Neural progenitor cell (in vitro differentiated cells): ENCODE measurements at regions not wholly inside any gene's neighbourhood (a gene's known extent, or its start where the extent isn't known, plus 50 kb on each side); places are given as distances from the start of the nearest gene placed in this dataset.

Experiments
- DNase-seq: peaks from one replicate; pipeline ENCODE4 v3.0.0-alpha.2; 2016; ENCODE audit warnings: low spot score
- H2AFZ ChIP-seq: fragments of 200-600 bp; sonication (generic); replicated peaks from 2 replicates; pipeline ENCODE4 v1.6.1; 2016; ENCODE audit warnings: antibody characterized with exemption
- H3F3A ChIP-seq: fragments of 200-600 bp; sonication (generic); 2 replicates; pipeline ENCODE4 v1.6.1; 2016; ENCODE audit warnings: antibody characterized with exemption, low read depth
- H3K27ac ChIP-seq: fragments of 200-600 bp; sonication (generic); 2 replicates; pipeline ENCODE4 v1.5.1; 2016; ENCODE audit warnings: mild to moderate bottlenecking
- H3K27me3 ChIP-seq: fragments of 200-600 bp; sonication (generic); 2 replicates; pipeline ENCODE4 v1.6.1; 2016; ENCODE audit warnings: mild to moderate bottlenecking, moderate library complexity
- H3K36me3 ChIP-seq: fragments of 200-600 bp; sonication (generic); 2 replicates; pipeline ENCODE4 v1.5.1; 2016
- H3K4me1 ChIP-seq: fragments of 200-600 bp; sonication (generic); 2 replicates; pipeline ENCODE4 v1.6.1; 2016; ENCODE audit warnings: mixed run types
- H3K4me2 ChIP-seq: fragments of 200-600 bp; sonication (generic); 2 replicates; pipeline ENCODE4 v1.6.1; 2016
- H3K4me3 ChIP-seq: fragments of 200-600 bp; sonication (generic); 2 replicates; pipeline ENCODE4 v1.5.1; 2016
- H3K79me2 ChIP-seq: fragments of 200-600 bp; sonication (generic); 2 replicates; pipeline ENCODE4 v1.6.1; 2016; ENCODE audit warnings: low read depth
- H3K9ac ChIP-seq: fragments of 200-600 bp; sonication (generic); 2 replicates; pipeline ENCODE4 v1.6.1; 2016
- H3K9me3 ChIP-seq: fragments of 200-600 bp; sonication (generic); 2 replicates; pipeline ENCODE4 v1.5.1; 2016; ENCODE audit warnings: low read depth
- H4K20me1 ChIP-seq: fragments of 200-600 bp; sonication (generic); 2 replicates; pipeline ENCODE4 v1.6.1; 2016; ENCODE audit warnings: low read depth
- H3K27ac Mint-ChIP-seq: 3 replicates; pipeline ENCODE4 v1.8.0; 2021; ENCODE audit warnings: mixed read lengths
- H3K27me3 Mint-ChIP-seq: 2 replicates; pipeline ENCODE4 v1.8.0; 2022; ENCODE audit warnings: low read depth, mild to moderate bottlenecking, inconsistent platforms, moderate library complexity, mixed read lengths; ENCODE audit not compliant: insufficient read depth
- H3K36me3 Mint-ChIP-seq: 3 replicates; pipeline ENCODE4 v1.8.0; 2021; ENCODE audit warnings: mixed read lengths
- H3K4me1 Mint-ChIP-seq: 3 replicates; pipeline ENCODE4 v1.8.0; 2021; ENCODE audit warnings: mixed read lengths
- H3K4me3 Mint-ChIP-seq: 3 replicates; pipeline ENCODE4 v1.8.0; 2021; ENCODE audit warnings: mild to moderate bottlenecking, moderate library complexity, mixed read lengths
- H3K9me3 Mint-ChIP-seq: 3 replicates; pipeline ENCODE4 v1.8.0; 2020; ENCODE audit warnings: mixed read lengths
- CTCF ChIP-seq: fragments of 200-600 bp; sonication (generic); IDR thresholded peaks from 2 replicates; pipeline ENCODE4 v1.5.1; 2017; ENCODE audit warnings: antibody characterized with exemption, mild to moderate bottlenecking
- EZH2 ChIP-seq: fragments of 200-600 bp; sonication (generic); IDR thresholded peaks from 2 replicates; pipeline ENCODE4 v1.6.1; 2017; ENCODE audit warnings: antibody characterized with exemption, mild to moderate bottlenecking, moderate library complexity
- EZH2phosphoT487 ChIP-seq: fragments of 200-600 bp; sonication (generic); IDR thresholded peaks from 2 replicates; pipeline ENCODE4 v1.6.1; 2017; ENCODE audit warnings: antibody characterized with exemption

DNA sequence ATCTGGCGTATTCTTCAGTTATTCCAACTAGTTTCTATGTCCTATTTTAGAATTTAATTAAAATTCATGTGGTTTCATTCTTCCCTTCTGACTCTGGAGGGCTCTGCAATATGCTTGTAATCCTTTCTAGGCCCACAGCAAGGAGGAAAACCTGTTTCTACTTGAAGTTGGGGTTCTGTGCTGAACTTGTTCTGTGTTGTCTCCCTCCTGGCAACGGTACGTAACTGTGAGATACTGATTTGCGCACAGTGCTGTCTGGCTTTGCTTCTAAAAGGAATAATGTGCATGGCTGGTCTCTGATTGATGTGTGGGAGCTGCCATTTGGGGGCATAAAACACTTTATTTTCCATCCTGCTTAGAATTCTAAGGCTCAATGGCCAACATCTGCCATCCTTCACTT is 81.7 kb downstream of the NABP1 start:
- Mint-ChIP-seq H3K9me3 (peaks cover 3% of the 10 kb centered on the region), H3K36me3 (no peaks in the 10 kb centered on the region), H3K27me3 (no peaks in the 10 kb centered on the region), H3K4me3 (no peak overlapping the region), H3K27ac (no peak overlapping the region), H3K4me1 (no peaks in the 10 kb centered on the region)
- no peak overlapping the region for H3K27ac ChIP-seq
- no peaks in the 10 kb centered on the region for H3K9me3 ChIP-seq
- no peaks in the 10 kb centered on the region for H3K4me1 ChIP-seq
- no peak overlapping the region for H3K9ac ChIP-seq
- no peaks in the 10 kb centered on the region for H3K27me3 ChIP-seq
- H4K20me1 ChIP-seq: no peaks in the 10 kb centered on the region
- H3K79me2 ChIP-seq: no peaks in the 10 kb centered on the region
- no peaks in the 10 kb centered on the region for H3F3A ChIP-seq
- TF ChIP-seq EZH2: no peak
- TF ChIP-seq CTCF: no peak
- no peak for TF ChIP-seq EZH2phosphoT487
- no peak overlapping the region for H3K4me3 ChIP-seq
- no peaks in the 10 kb centered on the region for H3K36me3 ChIP-seq
- H2AFZ ChIP-seq: no peak overlapping the region
- H3K4me2 ChIP-seq: no peak overlapping the region
- DNase-seq: no peak

DNA sequence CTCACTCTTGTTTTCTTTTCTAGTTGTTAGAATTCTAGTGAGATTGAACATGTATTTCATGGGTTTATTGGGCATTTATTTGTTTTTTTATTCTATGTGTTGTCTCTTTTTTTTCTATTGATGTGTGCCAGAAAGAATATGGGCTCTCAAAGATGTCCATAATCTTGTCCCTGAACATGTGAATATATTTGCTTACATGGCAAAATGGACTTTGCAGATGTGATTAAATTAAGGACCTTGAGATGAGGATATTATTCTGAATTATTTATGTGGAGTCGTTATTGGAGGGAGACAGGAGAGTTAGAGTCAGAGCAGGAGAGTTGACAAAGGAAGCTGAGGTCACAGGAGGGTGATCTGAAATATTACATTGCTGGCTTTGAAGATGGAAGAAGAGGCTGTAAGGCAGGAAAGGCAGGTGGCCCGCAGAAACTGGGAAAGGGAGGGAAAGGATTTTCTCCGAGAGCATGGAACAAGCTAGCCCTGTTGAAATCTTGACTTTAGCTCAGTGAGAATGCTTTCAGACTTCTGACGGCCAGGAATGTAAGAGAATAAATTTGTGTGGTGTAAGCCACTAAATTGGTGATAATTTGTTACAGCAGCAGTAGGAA is 82.8 kb downstream of the NABP1 start:
- H3K79me2 ChIP-seq: no peaks in the 10 kb centered on the region
- H3K36me3 Mint-ChIP-seq: no peaks in the 10 kb centered on the region

GRCh38 chr2:191773136-191773535 is 73.8 kb downstream of the CAVIN2 start:
- Histone ChIP-seq H3K79me2 (no peaks in the 10 kb centered on the region), H3K9ac (no peak overlapping the region), H3F3A (no peaks in the 10 kb centered on the region), H3K36me3 (no peaks in the 10 kb centered on the region), H3K9me3 (no peaks in the 10 kb centered on the region), H3K4me2 (no peak overlapping the region), H3K27me3 (no peaks in the 10 kb centered on the region), H3K4me1 (no peaks in the 10 kb centered on the region), H3K27ac (no peak overlapping the region), H2AFZ (no peak overlapping the region), H3K4me3 (no peak overlapping the region), H4K20me1 (no peaks in the 10 kb centered on the region)
- no peak for DNase-seq
- TF ChIP-seq EZH2 (no peak), EZH2phosphoT487 (no peak), CTCF (no peak)
- no peaks in the 10 kb centered on the region for H3K9me3 Mint-ChIP-seq
- H3K4me3 Mint-ChIP-seq: no peak overlapping the region
- peaks cover 2% of the 10 kb centered on the region for H3K27me3 Mint-ChIP-seq
- H3K27ac Mint-ChIP-seq: no peak overlapping the region
- H3K4me1 Mint-ChIP-seq: no peaks in the 10 kb centered on the region
- no peaks in the 10 kb centered on the region for H3K36me3 Mint-ChIP-seq

More for the DNA sequence above, 82.8 kb downstream of the NABP1 start:
- H3K9me3 Mint-ChIP-seq: peaks cover 3% of the 10 kb centered on the region
- H3K36me3 ChIP-seq: no peaks in the 10 kb centered on the region
- no peaks in the 10 kb centered on the region for H3K27me3 ChIP-seq
- no peaks in the 10 kb centered on the region for H4K20me1 ChIP-seq
- no peak overlapping the region for H3K4me3 ChIP-seq
- no peaks in the 10 kb centered on the region for H3K9me3 ChIP-seq
- DNase-seq: no peak
- no peaks in the 10 kb centered on the region for H3F3A ChIP-seq
- no peak overlapping the region for H3K4me3 Mint-ChIP-seq
- no peaks in the 10 kb centered on the region for H3K4me1 ChIP-seq
- no peaks in the 10 kb centered on the region for H3K27me3 Mint-ChIP-seq
- no peak overlapping the region for H3K27ac Mint-ChIP-seq
- H3K27ac ChIP-seq: no peak overlapping the region
- H3K4me2 ChIP-seq: no peak overlapping the region
- no peaks in the 10 kb centered on the region for H3K4me1 Mint-ChIP-seq
- TF ChIP-seq CTCF (no peak), EZH2phosphoT487 (no peak), EZH2 (no peak)
- no peak overlapping the region for H2AFZ ChIP-seq
- no peak overlapping the region for H3K9ac ChIP-seq
